DMS153 (cell line): ENCODE measurements at regions not wholly inside any gene's neighbourhood (a gene's known extent, or its start where the extent isn't known, plus 50 kb on each side); places are given as distances from the start of the nearest gene placed in this dataset.

Experiments
- DNase-seq: peaks from one replicate; lab custom pipeline; 2025; lab: John Stamatoyannopoulos, UW

- DNase-seq = no peak
Measured at GRCh38 chr2:105652014-105652796, 92.5 kb upstream of the NCK2 start.

DNA sequence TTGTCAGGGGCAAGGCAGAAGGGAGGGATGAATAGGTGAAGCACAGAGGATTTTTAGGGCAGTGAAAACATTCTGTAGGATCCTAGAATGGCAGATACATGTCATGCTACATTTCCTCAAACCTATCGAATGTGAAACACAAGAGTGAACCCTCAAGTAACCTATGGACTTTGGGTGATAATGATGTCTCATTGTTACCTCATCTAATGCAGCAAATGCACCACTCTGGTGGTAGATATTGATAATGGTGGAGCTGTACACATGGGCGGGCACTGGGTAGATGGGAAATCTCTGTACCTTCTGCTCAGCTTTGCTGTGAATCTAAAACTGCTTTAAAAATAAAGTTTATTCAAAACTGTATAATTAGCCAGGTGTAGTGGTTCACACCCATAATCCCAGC, 95.2 kb upstream of the NCK2 start:
- no peak for DNase-seq

DNA sequence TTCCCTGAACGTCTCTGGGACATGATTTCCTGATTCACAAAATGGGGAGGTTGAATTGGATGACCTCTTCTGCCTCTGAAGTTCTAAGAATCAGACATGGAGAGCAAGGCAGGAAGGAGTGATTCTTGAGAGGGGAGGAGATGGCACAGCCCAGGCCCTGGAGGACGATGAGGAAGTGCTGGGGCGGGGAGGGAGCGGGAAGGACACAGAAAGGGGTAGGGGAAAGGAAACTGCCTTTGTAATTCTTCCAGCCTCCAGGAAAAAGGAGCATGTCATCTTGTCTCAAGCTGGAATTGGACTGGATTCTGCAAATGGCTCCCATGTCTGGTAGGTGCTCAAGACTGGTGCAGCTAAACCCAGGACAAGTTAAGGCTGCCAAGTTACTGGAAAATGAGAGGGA, 97.0 kb upstream of the NCK2 start:
- no peak for DNase-seq

DNA sequence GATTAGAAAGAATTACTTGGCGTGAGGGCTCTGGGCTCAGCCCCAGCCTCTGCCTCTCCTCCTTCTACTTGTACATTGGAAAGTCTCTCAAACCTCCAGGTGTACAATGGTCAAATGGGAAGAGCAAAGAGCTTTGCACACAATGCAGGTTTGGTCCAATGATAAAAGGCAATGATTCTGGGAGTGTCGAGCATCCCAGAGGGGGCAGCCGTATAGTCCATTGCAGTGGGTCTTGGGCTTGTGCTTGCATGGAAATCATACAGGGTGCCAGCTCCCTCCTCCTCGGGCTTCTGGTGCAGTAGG, 98.0 kb upstream of the NCK2 start:
- no peak for DNase-seq

- no peak for DNase-seq
Measured at GRCh38 chr2:105645938-105646773, 98.6 kb upstream of the NCK2 start.

DNA sequence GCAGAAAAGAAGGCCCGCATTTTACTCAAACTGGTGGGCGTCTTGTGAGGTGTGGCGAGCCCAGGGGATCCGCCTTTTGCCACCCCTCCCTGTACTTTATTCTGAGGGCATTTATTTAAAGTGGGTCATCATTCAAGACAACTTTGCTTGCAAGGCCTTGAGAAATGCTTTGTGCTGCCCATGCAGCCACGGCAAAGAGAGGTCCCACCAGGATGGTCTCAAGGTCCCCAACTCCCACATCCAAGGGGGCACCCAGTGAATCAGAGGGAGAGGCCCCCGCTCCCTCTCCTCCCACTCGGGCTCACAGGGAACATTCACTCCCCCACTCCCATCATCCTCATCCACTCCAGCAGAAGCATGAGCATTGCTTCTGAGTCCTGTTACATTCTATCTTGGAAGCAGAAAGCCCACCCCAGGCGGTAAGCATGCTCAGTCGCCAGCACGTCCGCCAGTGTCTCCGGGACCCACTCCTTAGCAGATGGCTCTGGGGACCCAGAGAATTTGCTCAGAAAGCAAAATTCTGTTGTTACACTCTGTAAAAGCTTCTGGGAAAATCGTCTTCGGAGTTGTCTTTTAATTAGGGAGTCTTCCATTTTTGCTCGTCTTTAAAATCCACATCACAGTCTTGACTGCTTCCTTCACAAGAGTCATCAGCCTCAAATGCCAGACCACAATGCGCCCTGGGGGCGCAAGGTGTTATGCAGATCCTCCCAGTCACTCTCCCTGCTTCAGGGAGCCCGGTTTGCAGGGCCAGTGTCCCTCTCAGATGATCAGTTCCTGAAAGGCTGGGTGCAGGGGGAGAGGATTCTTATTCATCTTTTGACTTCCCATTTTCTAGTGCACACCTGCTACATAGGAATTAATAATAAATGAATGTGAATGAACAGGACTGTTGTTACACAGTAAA, 99.4 kb upstream of the NCK2 start:
- DNase-seq = no peak

DNA sequence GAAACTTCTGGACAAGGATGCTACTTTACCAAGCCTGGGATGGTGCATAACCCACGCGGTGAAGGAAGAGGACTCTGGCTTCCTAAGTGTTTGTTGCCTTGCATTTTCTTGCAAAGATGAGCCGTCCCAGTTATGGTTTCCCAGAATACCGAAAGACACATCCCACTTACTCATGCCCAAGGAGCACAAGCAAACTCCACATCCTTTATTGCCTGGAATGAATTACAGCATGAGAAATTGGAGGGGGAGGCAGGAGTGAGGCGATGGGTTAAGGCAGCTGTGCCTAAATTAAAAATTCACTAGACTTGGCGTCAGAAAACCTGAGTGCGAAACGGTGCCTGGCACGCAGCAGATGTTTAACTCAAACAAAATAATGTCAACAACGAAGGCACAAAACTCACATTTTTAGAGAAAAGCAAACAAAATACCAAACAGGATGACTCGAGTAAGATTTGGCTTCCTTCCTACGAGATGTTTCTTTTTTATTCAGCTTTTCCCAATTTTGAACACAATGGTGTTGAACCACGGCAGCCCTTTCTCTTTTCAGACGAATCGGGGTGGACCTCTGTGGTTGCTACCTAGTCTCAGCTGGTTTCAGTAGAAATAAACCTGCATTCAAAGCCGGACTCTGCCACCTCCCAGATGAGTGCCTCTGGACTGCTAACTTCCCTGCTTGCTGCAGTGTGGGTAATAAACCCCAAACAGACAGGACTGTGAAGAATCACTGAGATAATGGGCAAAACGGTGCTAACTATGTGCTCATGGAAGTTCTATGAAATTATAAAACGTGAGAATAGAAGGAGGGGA, 100.3 kb upstream of the NCK2 start:
- no peak for DNase-seq

DNA sequence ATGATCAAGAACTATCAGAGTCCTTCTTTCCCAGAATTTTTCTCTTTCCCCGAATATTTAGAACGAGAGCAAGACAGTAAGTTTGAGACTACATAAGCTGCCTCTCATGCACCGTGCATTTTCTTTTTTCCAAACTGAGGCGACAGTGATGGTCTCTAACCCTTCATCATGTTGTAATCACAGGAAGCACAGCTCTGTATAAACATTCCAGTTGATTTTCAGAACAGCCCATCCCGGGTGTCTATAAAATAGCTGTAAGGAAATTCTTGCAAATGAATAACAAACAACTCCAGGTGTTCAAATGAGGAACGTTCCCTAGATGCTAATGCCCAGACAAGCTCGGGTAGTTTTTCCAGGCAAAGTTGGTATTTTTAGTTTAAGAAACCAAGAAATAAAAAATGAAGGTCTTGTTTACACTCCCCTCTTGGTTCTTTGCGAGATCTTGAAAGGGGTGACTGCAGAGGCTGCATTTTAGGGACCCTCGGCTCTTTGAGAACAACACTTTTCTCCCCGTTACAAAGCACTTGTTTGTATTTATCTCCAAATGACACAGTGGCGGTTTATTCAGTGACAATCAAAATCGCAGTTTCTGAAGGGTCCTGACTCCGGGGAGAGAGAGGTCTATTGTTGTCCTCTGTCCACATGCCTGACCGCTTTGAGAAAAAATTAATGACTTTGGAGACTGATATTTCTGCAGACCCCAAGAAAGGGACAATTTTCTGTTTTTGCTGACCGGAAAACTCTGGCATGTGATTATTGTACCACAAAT, 101.1 kb upstream of the NCK2 start:
- no peak for DNase-seq

DNA sequence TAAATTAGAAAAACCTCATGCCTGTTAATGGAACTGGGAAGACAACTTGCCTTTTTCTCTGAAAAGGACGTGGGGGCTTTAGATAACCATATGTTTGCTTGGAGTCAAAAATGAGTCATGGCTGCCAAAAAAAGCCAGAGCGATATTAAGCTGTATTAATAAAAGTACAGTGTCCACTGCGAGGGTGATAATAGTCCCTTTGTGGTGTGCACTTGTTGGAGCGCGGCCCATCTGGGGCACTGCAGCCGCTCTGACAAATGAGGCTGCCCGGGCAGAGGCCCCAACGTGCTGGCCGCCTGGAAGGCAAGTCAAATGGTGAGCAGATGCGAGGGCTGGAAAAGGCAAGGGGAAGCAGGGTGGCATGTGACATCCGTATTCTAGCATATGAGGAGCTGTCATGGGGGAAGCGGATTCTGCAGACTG, 103.3 kb upstream of the NCK2 start:
- DNase-seq = no peak

DNA sequence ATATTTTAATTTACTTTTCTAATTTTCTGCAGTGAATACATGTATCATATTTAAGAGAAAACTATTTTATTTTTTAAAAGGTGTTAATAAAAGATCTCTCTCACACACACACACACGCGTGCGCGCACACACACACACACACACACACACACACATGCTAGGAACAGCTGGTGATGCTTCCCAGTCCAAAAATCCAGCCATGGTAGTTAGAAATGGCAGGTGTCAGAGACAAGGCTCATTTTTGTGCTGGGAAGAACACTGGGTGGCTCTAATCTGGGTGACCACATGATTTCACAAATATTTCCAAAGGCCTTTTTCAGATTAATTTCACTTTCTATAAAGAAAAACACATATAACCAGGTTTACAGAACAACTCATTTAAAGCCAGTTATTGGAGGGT, 104.5 kb upstream of the NCK2 start:
- no peak for DNase-seq

- no peak for DNase-seq
Measured at GRCh38 chr2:105636109-105636740, 108.5 kb upstream of the NCK2 start.

GRCh38 chr2:105635564-105635963, 109.1 kb upstream of the NCK2 start:
- no peak for DNase-seq

DNA sequence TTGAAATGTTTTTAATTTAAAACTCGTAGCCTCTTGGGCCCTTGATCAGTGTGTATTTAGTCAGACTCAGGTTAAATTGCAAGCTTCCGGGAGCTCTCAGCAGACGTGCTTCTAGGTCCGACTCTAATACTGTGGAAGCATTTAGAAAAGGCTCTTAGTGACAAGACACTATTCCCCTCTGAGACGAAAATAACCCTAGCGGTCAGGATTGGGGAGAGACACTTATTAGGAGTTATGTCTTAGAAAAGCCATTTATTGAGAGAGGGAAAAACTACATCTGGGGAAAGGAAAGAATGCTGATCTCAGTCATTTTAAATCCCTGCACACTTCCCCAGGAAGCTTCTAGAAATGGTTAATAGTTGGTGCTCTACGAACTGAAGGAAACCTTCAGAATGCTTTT, 110.5 kb upstream of the NCK2 start:
- no peak for DNase-seq

DNA sequence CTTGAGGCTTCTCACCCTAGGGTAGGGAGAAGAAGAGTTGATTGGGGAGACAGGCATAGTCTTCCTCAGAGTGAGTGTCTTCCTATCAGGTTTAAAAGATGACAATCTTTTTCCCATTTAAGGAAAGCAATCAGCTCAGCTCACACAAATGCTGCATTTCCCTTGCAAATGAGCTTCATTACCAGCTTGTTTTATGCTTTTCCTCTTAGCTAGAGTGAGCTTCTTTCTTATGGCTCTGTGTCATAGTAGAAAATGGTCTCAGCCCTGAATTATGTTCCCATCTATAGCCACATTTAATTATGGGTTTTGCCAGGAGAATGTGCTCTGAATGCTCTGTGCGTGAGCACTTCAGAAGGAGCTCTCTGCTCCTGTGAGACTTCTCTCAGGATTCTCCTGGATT, 112.8 kb upstream of the NCK2 start:
- no peak for DNase-seq

- no peak for DNase-seq
Measured at GRCh38 chr2:105631011-105631410, 113.7 kb upstream of the NCK2 start.

GRCh38 chr2:105629634-105630033, 115.1 kb upstream of the NCK2 start:
- DNase-seq = no peak

DNA sequence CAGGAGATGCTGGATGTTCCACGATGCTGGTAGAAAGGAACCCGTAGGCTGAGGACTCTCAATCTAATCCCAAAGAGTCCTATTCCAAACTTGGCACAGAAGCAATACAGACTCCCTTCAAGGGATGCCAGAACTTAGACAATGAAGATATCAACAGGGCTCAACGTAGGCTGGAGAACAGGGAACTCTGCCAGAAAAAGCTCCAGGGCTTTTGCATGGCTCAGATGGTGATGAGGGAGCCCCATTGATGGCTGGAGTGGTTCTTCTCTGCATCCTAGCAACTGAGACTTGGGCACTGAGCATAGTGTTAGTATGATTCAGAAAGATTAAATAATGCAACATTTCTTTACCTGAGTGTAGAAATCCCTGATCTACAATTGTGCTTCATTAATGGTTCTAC, 117.2 kb upstream of the NCK2 start:
- DNase-seq = no peak

- no peak for DNase-seq
Measured at GRCh38 chr2:105626966-105627340, 117.8 kb upstream of the NCK2 start.

DNA sequence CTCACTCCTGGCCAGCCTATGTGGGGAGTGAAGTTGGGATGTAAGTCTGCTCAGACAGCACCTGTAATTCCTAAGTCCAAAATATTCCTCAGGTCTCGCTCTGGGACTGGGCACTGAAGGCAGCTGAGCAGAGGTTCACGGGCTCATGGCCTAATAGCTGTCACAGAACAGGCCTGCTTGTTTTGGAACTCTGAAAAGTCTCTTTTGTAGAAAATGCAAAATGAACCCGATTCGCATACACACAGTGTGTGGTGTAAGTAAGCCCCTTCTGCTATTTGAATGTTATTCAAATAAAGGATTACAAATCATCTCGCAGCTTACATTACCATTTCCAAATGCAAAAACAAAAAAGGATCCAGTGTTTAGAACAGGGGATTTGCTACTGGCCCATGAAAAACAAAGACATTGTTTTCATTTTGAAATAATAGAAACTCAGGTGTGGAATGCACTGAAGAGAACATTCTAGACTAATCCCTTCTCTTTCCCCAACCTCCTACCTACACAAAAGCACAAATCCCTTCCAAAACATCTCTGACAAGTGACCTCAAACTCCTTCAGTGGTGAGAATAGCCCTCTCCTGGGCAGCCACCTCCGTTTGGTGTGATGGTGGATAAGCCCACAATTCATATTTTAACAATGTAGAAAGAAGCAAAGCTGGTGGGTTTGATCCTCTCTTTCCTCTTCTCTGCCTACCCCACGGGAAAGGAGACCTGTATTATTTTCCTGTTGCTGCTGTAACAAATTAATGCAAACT, 118.3 kb upstream of the NCK2 start:
- no peak for DNase-seq

DNA sequence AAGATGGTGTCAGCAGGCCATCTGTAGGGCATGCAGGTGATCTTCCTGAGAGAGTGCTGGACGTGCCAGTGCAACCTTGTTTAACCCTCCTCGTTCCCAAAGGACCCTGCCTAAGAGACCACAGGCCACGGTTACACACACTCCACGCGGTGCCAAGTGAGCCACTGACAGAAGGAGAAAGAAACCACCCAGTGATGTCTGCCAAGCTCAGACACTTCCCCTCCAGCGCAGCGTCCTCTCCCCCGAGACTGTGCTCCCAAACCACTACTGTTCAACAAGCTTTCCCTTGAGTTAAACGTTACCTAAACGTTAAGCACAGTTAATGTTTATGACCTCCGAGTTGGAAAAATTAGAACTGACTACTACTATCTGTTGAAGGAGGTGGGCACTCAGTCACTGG, 119.1 kb upstream of the NCK2 start:
- DNase-seq = no peak
